GM10266 (cell line): ENCODE measurements at regions not wholly inside any gene's neighbourhood (a gene's known extent, or its start where the extent isn't known, plus 50 kb on each side); places are given as distances from the start of the nearest gene placed in this dataset.

ENCODE experiments used
- DNase-seq: peaks from one replicate; pipeline ENCODE4 v3.0.0; 2012; ENCODE audit errors: extremely low spot score
- CTCF ChIP-seq: IDR thresholded peaks from 2 replicates; pipeline ENCODE4 v1.5.1; 2012; ENCODE audit warnings: mild to moderate bottlenecking, low read depth; ENCODE audit not compliant: control insufficient read depth, insufficient read depth; ENCODE audit errors: missing control alignments

DNA sequence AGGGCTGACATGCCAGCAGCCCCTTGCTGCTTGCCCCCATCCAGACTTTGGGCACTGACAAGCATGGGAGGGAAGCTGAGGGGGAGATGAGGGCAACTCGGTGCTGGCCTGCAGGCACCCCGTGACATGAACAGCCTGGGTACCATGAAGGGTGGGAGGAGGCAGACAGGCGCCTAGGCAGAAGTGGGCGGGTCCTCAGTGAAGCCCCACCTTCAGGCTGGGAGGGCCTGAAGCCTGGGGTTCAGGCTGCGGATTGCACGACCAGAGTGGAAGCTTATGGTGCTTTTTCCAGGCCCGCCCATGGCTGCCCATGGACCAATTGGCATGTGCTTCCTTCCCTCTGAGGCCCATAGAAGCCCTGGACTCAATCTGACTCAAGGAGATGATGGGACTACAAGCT is 354.1 kb downstream of the GRIA2 start:
- TF ChIP-seq CTCF, result no peak
- no peak for DNase-seq

DNA sequence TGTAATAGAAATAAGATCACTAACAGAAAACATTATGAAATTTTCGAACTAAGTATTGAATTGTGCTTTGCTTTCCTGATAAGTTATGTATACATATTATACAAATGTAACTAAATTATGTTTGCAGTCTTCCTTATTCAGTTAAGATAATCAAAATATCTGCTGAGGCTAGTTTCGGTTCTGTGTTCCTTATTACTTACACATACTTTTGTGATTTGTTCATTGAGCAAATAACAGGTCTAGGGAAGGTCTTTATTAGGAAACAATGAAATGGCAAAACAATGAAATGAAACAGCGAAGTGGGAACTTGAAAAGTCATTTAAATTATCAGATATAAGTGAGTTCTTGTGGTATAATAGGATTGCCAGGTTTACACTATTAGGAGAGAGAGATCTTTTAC is 352.4 kb downstream of the GRIA2 start:
- no peak for DNase-seq
- TF ChIP-seq CTCF, result no peak

DNA sequence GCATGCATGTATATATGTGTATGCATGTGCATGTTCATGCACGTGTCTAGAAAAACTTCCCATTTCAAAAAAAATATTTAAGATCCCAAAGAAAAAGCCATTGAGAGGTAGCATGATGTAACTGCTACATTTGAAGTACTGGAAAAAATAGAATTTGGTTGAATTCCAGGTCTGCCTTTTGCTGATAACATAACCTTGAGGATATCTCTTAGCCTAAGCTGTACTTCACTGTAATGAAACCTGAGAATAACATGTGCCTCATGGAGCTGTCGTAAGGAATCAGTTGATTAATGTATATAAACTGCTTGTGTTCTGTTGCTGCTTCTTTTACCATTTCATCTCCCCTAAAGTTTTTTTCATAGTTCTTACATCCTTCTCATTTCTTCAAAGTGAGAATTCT is 351.8 kb downstream of the GRIA2 start:
- no peak for DNase-seq
- no peak for TF ChIP-seq CTCF

DNA sequence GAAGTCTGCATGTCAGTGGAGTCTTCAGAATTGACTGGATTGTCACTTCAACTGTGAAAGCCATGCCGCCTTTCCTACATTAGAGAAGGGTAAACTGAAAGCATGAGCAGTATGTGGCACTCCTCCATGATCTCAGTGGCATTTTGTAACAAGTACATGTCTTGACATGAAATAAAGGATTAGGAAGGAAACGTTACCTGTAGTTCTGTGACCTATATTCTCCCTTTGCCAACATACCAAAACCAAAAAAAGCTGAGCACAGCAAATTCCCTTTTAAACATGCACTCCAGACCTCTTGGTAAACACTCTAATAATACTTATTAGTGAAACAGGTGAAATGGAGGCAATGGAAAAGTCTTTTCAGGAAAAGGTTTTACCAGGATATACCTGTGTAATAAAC is 344.2 kb downstream of the GRIA2 start:
- TF ChIP-seq CTCF, result no peak

DNA sequence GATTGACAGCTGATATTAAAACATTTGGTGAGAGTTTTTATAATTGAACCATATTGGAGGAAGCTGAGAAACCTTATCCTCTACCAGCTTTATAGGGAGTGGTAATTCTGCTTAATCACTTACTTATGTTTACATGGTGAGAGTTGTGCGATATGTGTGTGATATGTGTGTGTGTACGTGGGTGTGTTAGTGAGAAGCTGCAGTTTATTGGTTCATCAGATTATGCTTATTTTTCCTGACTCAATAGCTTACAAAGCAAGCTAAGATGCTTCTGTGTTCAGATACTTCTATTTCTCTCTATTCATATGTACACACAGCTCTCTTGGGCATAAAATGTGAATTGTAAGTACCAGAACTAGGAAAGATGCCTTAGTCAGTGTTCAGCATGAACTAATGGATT is 343.7 kb downstream of the GRIA2 start:
- DNase-seq, result no peak
- TF ChIP-seq CTCF, result no peak

More for the DNA sequence above, 344.2 kb downstream of the GRIA2 start:
- no peak for DNase-seq

DNA sequence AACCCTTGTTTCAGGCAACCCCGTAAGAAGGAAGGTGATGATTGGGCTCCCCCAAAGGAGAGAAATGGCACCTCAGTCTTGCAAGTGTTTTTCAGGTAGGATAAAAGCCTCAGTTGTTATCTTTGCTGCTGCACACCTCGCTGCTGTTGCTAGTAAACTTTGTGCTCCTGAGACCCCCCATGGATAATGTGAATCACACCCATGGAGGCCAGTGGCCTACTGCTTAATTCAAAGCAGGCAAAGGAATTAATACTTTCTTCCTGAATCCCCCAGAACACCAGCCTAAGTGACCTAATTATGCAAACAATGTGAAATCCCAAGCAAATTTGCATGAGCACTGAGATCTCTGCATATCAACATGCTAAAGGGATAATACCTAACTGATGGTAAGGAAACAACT is 337.5 kb downstream of the GRIA2 start:
- no peak for DNase-seq
- TF ChIP-seq CTCF, result no peak

DNA sequence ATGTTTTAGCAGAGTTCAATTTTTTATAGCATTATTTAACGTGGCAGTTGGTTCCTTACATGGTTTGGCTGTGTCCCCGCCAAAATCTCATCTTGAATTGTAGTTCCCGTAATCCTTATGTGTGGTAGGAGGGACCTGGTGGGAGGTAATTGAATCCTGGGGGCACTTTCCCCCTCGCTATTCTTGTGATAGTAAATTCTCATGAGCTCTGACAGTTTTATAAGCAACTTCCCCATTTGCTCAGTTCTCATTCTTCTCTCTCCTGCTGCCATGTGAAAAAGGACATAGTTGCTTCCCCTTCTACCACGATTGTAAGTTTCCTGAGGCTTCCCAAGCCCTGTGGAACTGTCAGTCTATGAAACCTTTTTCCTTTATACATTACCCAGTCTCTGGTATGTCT is 329.5 kb downstream of the GRIA2 start:
- no peak for TF ChIP-seq CTCF
- no peak for DNase-seq
